T-helper 2 cell treated with Interferon-gamma antibody and Interleukin-4, amounts not matched to agents 5 μg/mL and 100 μg/mL, for 36 hours (primary cell): ENCODE measurements at regions not wholly inside any gene's neighbourhood (a gene's known extent, or its start where the extent isn't known, plus 50 kb on each side); places are given as distances from the start of the nearest gene placed in this dataset.
"Not testable (repeated sequence)": the region's sequence is repeated elsewhere in the genome, so short reads cannot be mapped to it uniquely, and the experiment has no call there.

Source experiments
- DNase-seq: peaks from one replicate; pipeline ENCODE4 v3.0.0; 2021; ENCODE audit warnings: low spot score
- H3K27ac Mint-ChIP-seq: one replicate; pipeline ENCODE4 v1.8.0; 2021; ENCODE audit warnings: mild to moderate bottlenecking, mixed read lengths
- H3K27me3 Mint-ChIP-seq: one replicate; pipeline ENCODE4 v1.8.0; 2021; ENCODE audit warnings: low read depth, mixed read lengths
- H3K36me3 Mint-ChIP-seq: one replicate; pipeline ENCODE4 v1.8.0; 2021; ENCODE audit warnings: low read depth, mixed read lengths
- H3K4me1 Mint-ChIP-seq: one replicate; pipeline ENCODE4 v1.8.0; 2021; ENCODE audit warnings: low read depth, mixed read lengths
- H3K4me3 Mint-ChIP-seq: one replicate; pipeline ENCODE4 v1.8.0; 2022; ENCODE audit warnings: mild to moderate bottlenecking, moderate library complexity, mixed read lengths
- H3K9me3 Mint-ChIP-seq: one replicate; pipeline ENCODE4 v1.8.0; 2021; ENCODE audit warnings: mixed read lengths

DNA sequence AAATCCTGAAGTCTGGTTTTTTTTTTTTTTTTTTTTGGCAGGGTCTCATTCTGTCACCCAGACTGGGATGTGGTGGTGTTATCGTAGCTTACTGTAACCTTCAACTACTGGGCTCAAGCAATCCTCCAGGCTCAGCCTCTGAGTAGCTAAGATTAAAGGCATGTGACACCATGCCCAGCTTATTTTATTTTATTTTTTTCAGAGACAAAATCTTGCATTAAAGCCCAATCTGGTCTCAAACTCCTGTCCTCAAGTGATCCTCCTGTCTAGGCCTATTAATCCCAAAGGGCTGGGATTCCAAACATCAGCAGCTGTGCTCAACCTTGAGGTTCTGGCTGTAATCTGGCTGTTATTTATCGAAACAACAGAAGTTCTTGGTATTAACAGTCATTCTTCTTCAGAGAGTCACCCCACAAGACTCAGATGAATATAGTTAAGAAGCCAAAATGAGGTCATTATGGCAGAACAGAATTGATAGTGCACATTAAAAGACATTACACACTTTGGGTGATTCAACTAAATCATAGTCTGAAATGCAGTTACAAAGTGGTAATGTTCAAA lies 186.8 kb downstream of the USP22 start:
- not testable (repeated sequence) for H3K36me3 Mint-ChIP-seq, H3K9me3 Mint-ChIP-seq, H3K27ac Mint-ChIP-seq, DNase-seq, H3K4me3 Mint-ChIP-seq, H3K4me1 Mint-ChIP-seq
- peaks cover 37% of the 10 kb centered on the region for H3K27me3 Mint-ChIP-seq

- not testable (repeated sequence) for H3K4me3 Mint-ChIP-seq, DNase-seq, H3K27ac Mint-ChIP-seq, H3K9me3 Mint-ChIP-seq, H3K4me1 Mint-ChIP-seq, H3K36me3 Mint-ChIP-seq
- peaks cover 12% of the 10 kb centered on the region for H3K27me3 Mint-ChIP-seq
These were observed 176.2 kb downstream of the USP22 start for GRCh38 chr17:20866444-20867209.

- not testable (repeated sequence) for H3K27ac Mint-ChIP-seq, H3K36me3 Mint-ChIP-seq, H3K4me3 Mint-ChIP-seq, H3K9me3 Mint-ChIP-seq, H3K4me1 Mint-ChIP-seq, DNase-seq
- peaks cover 14% of the 10 kb centered on the region for H3K27me3 Mint-ChIP-seq
These were observed 175.3 kb downstream of the USP22 start for GRCh38 chr17:20867436-20867937.

DNA sequence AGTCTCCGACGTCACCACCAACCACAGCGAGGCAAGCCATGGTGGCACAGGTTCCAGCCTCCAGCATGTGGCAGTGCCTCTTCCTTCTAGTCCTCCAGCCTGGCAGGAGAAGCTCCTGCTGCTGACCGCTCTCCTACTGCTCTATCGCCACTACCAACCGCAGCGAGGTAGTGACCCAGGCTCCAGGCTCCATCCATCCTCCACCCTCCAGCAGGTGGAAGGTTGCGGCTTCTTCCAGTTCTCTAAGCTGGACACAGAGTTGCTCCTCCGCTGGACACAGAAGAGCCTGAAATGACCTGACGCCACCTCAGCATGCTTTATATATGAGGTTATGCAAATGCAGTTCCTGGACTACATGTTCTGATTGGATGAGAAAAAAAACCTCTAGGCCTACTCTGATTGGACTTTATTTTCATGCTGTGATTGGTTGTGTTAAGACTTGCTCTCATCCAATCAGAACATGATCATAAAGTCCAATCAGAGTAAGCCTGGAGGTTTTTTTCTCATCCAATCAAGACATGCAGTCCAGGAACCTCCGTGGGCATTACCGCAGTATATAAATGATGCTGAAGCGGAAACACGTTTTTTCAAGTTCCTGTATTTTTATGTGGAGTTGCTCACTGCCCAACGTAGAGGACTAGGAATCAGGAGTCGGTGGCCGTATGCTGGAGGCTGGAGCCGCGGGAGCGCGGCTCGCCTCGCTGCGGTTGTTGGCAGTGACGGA lies 174.7 kb downstream of the USP22 start:
- not testable (repeated sequence) for H3K36me3 Mint-ChIP-seq, H3K4me1 Mint-ChIP-seq, H3K9me3 Mint-ChIP-seq, H3K27ac Mint-ChIP-seq, DNase-seq, H3K4me3 Mint-ChIP-seq
- H3K27me3 Mint-ChIP-seq, result peaks cover 12% of the 10 kb centered on the region

DNA sequence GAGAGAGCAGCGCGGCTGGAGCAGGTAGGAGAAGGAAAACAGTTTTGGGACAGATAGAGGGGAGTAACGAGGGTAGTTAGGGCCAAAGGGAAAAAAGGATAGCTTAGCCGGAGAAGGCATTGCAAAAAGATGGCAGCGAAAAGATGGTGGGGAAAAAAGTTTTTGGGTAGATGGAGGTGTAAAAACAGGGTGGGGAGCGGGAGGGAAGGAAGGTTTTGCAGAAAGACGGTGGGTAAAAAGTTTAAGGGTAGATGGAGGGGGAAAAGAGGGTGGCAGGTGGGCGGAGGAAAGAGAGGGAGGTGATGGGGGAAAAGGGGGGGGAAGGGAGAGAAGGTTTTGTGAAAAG lies 174.2 kb downstream of the USP22 start:
- peaks cover 12% of the 10 kb centered on the region for H3K27me3 Mint-ChIP-seq
- H3K4me3 Mint-ChIP-seq, H3K36me3 Mint-ChIP-seq, DNase-seq, H3K9me3 Mint-ChIP-seq, H3K4me1 Mint-ChIP-seq, H3K27ac Mint-ChIP-seq: not testable (repeated sequence)

DNA sequence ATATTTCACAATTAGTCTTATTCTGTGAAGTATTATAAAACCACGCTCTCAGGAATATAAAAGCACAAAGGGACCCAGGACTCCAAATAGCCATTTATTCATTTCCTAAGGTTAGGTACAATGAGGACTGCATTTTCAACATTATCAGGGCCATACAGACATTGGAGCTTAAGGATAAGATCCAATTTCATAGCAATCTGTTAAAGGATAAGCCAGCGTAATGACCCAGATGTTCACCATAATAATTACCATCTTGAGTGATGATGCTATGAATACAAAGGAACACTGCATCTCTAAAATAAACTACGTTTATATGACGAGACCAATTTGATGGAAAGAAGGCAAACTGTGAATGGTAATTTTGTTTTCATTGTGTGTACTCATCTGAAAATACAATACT lies 169.6 kb downstream of the USP22 start:
- DNase-seq, H3K27ac Mint-ChIP-seq, H3K4me3 Mint-ChIP-seq, H3K9me3 Mint-ChIP-seq, H3K4me1 Mint-ChIP-seq, H3K36me3 Mint-ChIP-seq: not testable (repeated sequence)
- peaks cover 34% of the 10 kb centered on the region for H3K27me3 Mint-ChIP-seq

DNA sequence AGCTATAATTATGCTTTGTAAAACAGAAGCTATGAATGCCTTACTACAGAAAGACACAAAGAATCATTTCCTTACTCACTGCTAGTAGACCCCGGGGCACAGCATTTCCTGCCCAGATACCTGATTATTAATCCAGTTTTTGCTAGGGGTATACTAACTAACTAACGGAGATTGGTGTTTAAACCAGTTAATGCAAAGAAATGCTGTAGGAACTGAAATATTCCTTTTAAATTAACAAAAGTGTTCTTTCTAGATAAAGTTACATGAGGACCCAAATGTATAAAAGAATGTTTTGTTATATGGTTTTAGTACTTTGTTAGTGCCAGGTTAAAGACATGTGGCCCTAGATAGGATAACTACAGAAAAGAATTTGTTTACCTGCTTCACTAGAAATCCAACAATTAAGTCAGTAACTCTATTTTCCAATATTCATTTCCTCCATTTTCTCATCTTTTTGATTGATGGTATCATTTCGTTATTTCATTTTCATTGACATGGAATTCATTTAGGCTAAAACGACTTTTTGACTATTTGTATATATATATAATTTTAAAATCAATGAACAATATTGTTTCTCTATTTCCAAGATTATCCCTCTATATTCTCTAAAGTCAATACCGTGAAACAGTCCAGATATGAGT lies 169.0 kb downstream of the USP22 start:
- not testable (repeated sequence) for H3K27ac Mint-ChIP-seq, H3K4me3 Mint-ChIP-seq, H3K4me1 Mint-ChIP-seq, H3K9me3 Mint-ChIP-seq, H3K36me3 Mint-ChIP-seq, DNase-seq
- peaks cover 38% of the 10 kb centered on the region for H3K27me3 Mint-ChIP-seq

DNA sequence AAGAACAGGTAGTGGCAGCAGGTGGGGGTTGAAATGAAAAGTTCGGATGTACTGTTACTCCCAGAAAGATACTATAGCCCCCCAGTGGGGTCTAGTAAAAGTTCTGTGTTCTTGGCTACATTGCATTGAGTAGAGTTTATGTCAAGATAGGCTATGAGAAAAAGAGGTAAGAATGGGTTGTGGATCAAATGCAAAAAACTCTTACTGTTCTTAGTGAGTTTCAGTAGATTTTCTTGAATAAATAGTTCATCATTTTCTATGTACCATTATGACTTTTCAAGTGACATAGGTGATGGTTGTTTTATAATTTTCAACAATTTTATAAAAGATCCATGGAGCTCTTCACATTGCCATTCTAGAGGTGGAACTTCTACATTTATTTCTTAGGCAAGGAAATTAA lies 165.4 kb downstream of the USP22 start:
- H3K9me3 Mint-ChIP-seq, H3K36me3 Mint-ChIP-seq, H3K27ac Mint-ChIP-seq, H3K4me1 Mint-ChIP-seq, H3K4me3 Mint-ChIP-seq, DNase-seq: not testable (repeated sequence)
- H3K27me3 Mint-ChIP-seq, result peaks cover 44% of the 10 kb centered on the region

DNA sequence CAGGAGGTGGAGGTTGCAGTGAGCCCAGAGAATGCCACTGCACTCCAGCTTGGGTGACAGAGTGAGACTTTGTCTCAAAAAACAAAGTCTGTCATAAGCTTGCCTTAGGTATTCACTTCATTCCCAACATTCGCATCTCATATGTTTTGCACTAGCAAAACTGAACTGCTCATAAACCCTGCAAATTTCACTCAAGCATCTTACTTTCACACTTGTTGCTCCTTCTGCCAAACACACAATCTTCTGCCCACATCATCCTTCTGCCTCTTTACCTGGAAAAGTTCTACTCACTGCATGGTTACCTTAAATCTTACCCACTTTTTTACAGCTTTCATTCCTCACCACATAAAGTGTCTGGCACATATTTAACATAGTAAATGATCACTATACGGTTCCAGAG lies 152.5 kb downstream of the USP22 start:
- DNase-seq, result no peak
- Mint-ChIP-seq H3K4me3 (no peak overlapping the region), H3K9me3 (no peaks in the 10 kb centered on the region), H3K36me3 (no peaks in the 10 kb centered on the region), H3K4me1 (no peaks in the 10 kb centered on the region), H3K27me3 (peaks cover 27% of the 10 kb centered on the region), H3K27ac (no peak overlapping the region)

DNA sequence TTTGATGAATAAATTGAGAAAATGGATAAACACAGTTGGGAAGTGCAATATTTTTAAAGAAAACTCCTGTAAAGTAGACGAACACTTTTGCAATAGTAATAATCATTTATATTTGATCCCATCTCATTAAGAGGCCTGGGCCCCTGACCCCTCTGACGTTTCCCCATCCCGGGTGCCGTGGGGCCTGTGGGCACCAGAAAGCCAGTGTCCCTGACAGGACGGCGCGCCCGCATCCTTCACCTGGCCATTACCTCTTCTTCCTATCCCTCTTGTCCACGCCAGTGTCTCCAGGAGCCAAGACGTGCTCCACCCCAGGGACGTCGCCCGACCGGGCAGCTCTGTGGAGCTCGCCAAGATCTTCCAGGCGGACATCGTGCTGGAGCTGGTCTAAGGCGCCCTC lies 147.4 kb downstream of the USP22 start:
- not testable (repeated sequence) for DNase-seq, H3K27me3 Mint-ChIP-seq, H3K36me3 Mint-ChIP-seq, H3K27ac Mint-ChIP-seq, H3K4me1 Mint-ChIP-seq, H3K9me3 Mint-ChIP-seq, H3K4me3 Mint-ChIP-seq

DNA sequence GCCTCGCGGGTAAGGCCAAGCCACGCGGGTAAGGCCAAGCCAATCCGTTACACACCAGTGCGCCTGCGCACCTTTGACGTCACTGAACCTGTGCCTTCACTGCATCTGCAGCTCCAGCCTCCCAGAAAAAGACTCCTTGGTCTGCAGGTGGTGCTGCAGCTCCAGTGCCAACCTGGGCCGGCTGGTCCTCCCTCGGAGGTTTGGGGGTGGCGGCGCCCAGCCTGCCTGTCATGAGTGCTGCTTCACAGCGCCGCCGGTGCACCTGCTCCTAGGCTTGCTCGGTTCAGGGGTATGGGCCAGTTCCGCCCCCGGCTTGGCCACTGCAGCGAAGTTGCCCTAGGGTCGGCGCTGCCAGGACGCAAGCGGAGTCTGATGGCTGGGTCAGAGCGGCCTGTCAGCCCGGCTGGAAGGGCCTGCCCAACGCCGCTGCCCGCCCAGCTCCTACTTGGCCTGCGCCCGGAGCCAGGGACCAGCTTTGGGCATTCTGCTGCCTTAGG lies 146.6 kb downstream of the USP22 start:
- H3K4me3 Mint-ChIP-seq, result no peak overlapping the region
- H3K27ac Mint-ChIP-seq, result no peak overlapping the region
- no peaks in the 10 kb centered on the region for H3K9me3 Mint-ChIP-seq
- DNase-seq, result peak; percentile 24
- H3K36me3 Mint-ChIP-seq, result no peaks in the 10 kb centered on the region
- no peaks in the 10 kb centered on the region for H3K4me1 Mint-ChIP-seq
- H3K27me3 Mint-ChIP-seq, result peaks cover 8% of the 10 kb centered on the region

GRCh38 chr17:20898726-20899125 lies 144.1 kb downstream of the USP22 start:
- H3K27ac Mint-ChIP-seq, H3K4me3 Mint-ChIP-seq: not testable (repeated sequence)

GRCh38 chr17:20902496-20902895 lies 140.3 kb downstream of the USP22 start:
- not testable (repeated sequence) for H3K9me3 Mint-ChIP-seq, H3K4me3 Mint-ChIP-seq, H3K4me1 Mint-ChIP-seq, H3K36me3 Mint-ChIP-seq, H3K27ac Mint-ChIP-seq, DNase-seq
- H3K27me3 Mint-ChIP-seq, result peaks cover 45% of the 10 kb centered on the region

More at GRCh38 chr17:20898726-20899125, 144.1 kb downstream of the USP22 start:
- not testable (repeated sequence) for DNase-seq, H3K36me3 Mint-ChIP-seq, H3K4me1 Mint-ChIP-seq, H3K9me3 Mint-ChIP-seq
- peaks cover 25% of the 10 kb centered on the region for H3K27me3 Mint-ChIP-seq

- H3K36me3 Mint-ChIP-seq, H3K4me3 Mint-ChIP-seq, DNase-seq: not testable (repeated sequence)
These were observed 139.3 kb downstream of the USP22 start for GRCh38 chr17:20903549-20903948.

More at GRCh38 chr17:20903549-20903948, 139.3 kb downstream of the USP22 start:
- H3K27me3 Mint-ChIP-seq, result peaks cover 46% of the 10 kb centered on the region
- H3K9me3 Mint-ChIP-seq, H3K27ac Mint-ChIP-seq, H3K4me1 Mint-ChIP-seq: not testable (repeated sequence)
